ENCODE measurements at regions not wholly inside any gene's neighbourhood (a gene's known extent, or its start where the extent isn't known, plus 50 kb on each side); places are given as distances from the start of the nearest gene placed in this dataset.

GRCh38 chr2:101581675-101582299 lies 106.9 kb upstream of the RFX8 start (continued):
- TF ChIP-seq CHD7 (IDR thresholded peaks at IDR 0.05; ENCODE audit: insufficient replicate concordance, low read length) (no peak), TBP (IDR thresholded peaks at IDR 0.05; ENCODE audit: low read depth, low read length) (no peak), JUND (IDR thresholded peaks at IDR 0.05; ENCODE audit: low read length) (no peak), SAP30 (IDR thresholded peaks at IDR 0.05; ENCODE audit: insufficient read depth, insufficient replicate concordance, low read length) (no peak), GTF2F1 (IDR thresholded peaks at IDR 0.05; ENCODE audit: borderline replicate concordance, low read depth, low read length) (no peak), SIRT6 (IDR thresholded peaks at IDR 0.05; ENCODE audit: low read length) (no peak), TCF12 (IDR thresholded peaks at IDR 0.05; ENCODE audit: low read depth, low read length) (no peak), HDAC6 (IDR thresholded peaks at IDR 0.05; ENCODE audit: low read depth, low read length) (no peak), CHD1 (IDR thresholded peaks at IDR 0.05; ENCODE audit: low read depth, low read length) (no peak)

Measured in H1 (cell line).